ENCODE measurements at regions not wholly inside any gene's neighbourhood (a gene's known extent, or its start where the extent isn't known, plus 50 kb on each side); places are given as distances from the start of the nearest gene placed in this dataset.

GRCh38 chr18:73961804-73962203, 185.8 kb downstream of the FBXO15 start:
- no peak for DNase-seq

- peak; percentile 35 for DNase-seq
These were observed 188.3 kb downstream of the FBXO15 start for GRCh38 chr18:73959352-73959751.

GRCh38 chr18:73954268-73954667, 193.4 kb downstream of the FBXO15 start:
- no peak for DNase-seq

- no peak for DNase-seq
These were observed 195.2 kb downstream of the FBXO15 start for GRCh38 chr18:73952296-73952946.

GRCh38 chr18:73950116-73950700, 197.4 kb downstream of the FBXO15 start:
- DNase-seq: no peak

GRCh38 chr18:73948497-73948896, 199.1 kb downstream of the FBXO15 start:
- DNase-seq: no peak

GRCh38 chr18:73948084-73948483, 199.6 kb downstream of the FBXO15 start:
- no peak for DNase-seq

GRCh38 chr18:73947180-73947921, 200.3 kb downstream of the FBXO15 start:
- DNase-seq: no peak

- no peak for DNase-seq
These were observed 202.4 kb downstream of the FBXO15 start for GRCh38 chr18:73945130-73945792.

- DNase-seq: no peak
These were observed 202.9 kb downstream of the FBXO15 start for GRCh38 chr18:73944715-73945114.

GRCh38 chr18:73943763-73944162, 203.9 kb downstream of the FBXO15 start:
- no peak for DNase-seq

- DNase-seq: no peak
These were observed 204.7 kb downstream of the FBXO15 start for GRCh38 chr18:73942956-73943355.

GRCh38 chr18:73942081-73942625, 205.5 kb downstream of the FBXO15 start:
- no peak for DNase-seq

- no peak for DNase-seq
These were observed 206.9 kb downstream of the FBXO15 start for GRCh38 chr18:73940721-73941120.

- DNase-seq: no peak
These were observed 208.2 kb downstream of the FBXO15 start for GRCh38 chr18:73939391-73939790.

- DNase-seq: no peak
These were observed 213.9 kb downstream of the FBXO15 start for GRCh38 chr18:73933685-73934084.

- DNase-seq: no peak
These were observed 214.7 kb downstream of the FBXO15 start for GRCh38 chr18:73932976-73933375.

GRCh38 chr18:73927496-73927895, 220.1 kb downstream of the FBXO15 start:
- no peak for DNase-seq

GRCh38 chr18:73924836-73925235, 222.8 kb downstream of the FBXO15 start:
- DNase-seq: no peak

- DNase-seq: no peak
These were observed 223.3 kb downstream of the FBXO15 start for GRCh38 chr18:73924307-73924706.

- no peak for DNase-seq
These were observed 223.8 kb downstream of the FBXO15 start for GRCh38 chr18:73923866-73924265.

GRCh38 chr18:73920033-73920432, 227.6 kb downstream of the FBXO15 start:
- DNase-seq: no peak

GRCh38 chr18:73918816-73919215, 228.8 kb downstream of the FBXO15 start:
- DNase-seq: no peak

Data from hematopoietic multipotent progenitor cell treated with erythropoietin and hydrocortisone succinate and interleukin-3 and kit ligand, for 8 days (in vitro differentiated cells).